ENCODE measurements at regions not wholly inside any gene's neighbourhood (a gene's known extent, or its start where the extent isn't known, plus 50 kb on each side); places are given as distances from the start of the nearest gene placed in this dataset.

DNA sequence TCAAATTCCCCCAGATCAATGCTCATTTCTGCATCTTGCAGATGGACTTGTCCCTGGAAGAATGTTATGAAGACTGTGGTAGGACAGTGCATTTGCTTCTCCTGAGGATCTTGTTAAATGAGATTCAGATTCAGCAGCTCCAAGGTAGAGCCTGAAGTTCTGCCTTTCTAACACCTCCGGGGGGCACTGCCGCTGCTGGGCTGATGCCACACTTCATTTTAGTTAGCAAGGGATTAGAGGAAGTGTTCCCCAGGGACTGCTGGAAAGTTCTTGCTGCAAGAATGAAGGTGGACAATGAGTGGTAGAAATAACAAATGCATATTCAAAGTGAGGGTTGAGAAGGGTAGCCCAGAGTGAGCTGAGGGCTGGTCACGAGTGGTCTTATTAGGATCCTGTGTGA, 434.3 kb upstream of the AKR1E2 start:
- no peak for DNase-seq (ENCODE audit: low read depth)
- H3K36me3 ChIP-seq (ENCODE audit: control insufficient read depth, insufficient read depth, low read length) = no peaks in the 10 kb centered on the region
- CTCF ChIA-PET = interaction anchor here (0.6 kb wide), 1 partner anchor 1290 kb away, joined by 3 read pairs; no protein-coding TSS in a partner anchor
- POLR2A ChIA-PET = no interaction called here
- no peak for TF ChIP-seq CTCF (IDR thresholded peaks at IDR 0.05; ENCODE audit: insufficient read depth, low read depth, low read length)
- H3K27me3 ChIP-seq (ENCODE audit: control insufficient read depth, insufficient read depth, low read length) = no peaks in the 10 kb centered on the region
- H3K4me3 ChIP-seq (ENCODE audit: low read depth, low read length) = no peak overlapping the region

DNA sequence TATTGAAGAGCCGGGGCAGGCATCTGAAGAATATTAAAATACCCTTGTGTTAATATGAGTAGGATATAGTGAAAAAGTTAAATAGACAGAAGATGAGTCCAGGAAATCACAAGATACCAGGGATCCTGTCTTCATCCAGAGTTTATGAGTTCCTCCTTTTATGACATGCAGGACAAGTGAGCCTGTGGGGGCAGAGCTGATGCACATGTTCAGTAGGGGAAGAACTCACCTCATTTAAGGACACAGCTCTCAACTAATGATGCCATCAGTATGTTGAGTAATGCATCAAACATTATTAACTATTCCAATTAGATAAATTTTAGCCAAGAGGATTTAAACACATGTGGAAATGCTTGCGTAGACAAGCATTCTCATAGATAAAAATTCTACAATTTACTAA, 435.8 kb upstream of the AKR1E2 start:
- no peak overlapping the region for H3K4me3 ChIP-seq (ENCODE audit: low read depth, low read length)
- POLR2A ChIA-PET = no interaction called here
- H3K27me3 ChIP-seq (ENCODE audit: control insufficient read depth, insufficient read depth, low read length) = no peaks in the 10 kb centered on the region
- CTCF ChIA-PET = interaction anchor here (0.6 kb wide), 1 partner anchor 247 kb away, joined by 3 read pairs; no protein-coding TSS in a partner anchor
- no peaks in the 10 kb centered on the region for H3K36me3 ChIP-seq (ENCODE audit: control insufficient read depth, insufficient read depth, low read length)
- no peak for TF ChIP-seq CTCF (IDR thresholded peaks at IDR 0.05; ENCODE audit: insufficient read depth, low read depth, low read length)
- no peak for DNase-seq (ENCODE audit: low read depth)

GRCh38 chr10:4385231-4385870, 440.7 kb upstream of the AKR1E2 start:
- POLR2A ChIA-PET = no interaction called here
- CTCF ChIA-PET = no interaction called here
- H3K36me3 ChIP-seq (ENCODE audit: control insufficient read depth, insufficient read depth, low read length) = no peaks in the 10 kb centered on the region
- no peak overlapping the region for H3K4me3 ChIP-seq (ENCODE audit: low read depth, low read length)
- no peak for DNase-seq (ENCODE audit: low read depth)
- no peaks in the 10 kb centered on the region for H3K27me3 ChIP-seq (ENCODE audit: control insufficient read depth, insufficient read depth, low read length)
- no peak for TF ChIP-seq CTCF (IDR thresholded peaks at IDR 0.05; ENCODE audit: insufficient read depth, low read depth, low read length)

GRCh38 chr10:4384245-4384644, 441.8 kb upstream of the AKR1E2 start:
- POLR2A ChIA-PET = no interaction called here
- Histone ChIP-seq H3K36me3 (ENCODE audit: control insufficient read depth, insufficient read depth, low read length) (no peaks in the 10 kb centered on the region), H3K27me3 (ENCODE audit: control insufficient read depth, insufficient read depth, low read length) (no peaks in the 10 kb centered on the region), H3K4me3 (ENCODE audit: low read depth, low read length) (no peak overlapping the region)
- no peak for TF ChIP-seq CTCF (IDR thresholded peaks at IDR 0.05; ENCODE audit: insufficient read depth, low read depth, low read length)
- no peak for DNase-seq (ENCODE audit: low read depth)
- CTCF ChIA-PET = no interaction called here

DNA sequence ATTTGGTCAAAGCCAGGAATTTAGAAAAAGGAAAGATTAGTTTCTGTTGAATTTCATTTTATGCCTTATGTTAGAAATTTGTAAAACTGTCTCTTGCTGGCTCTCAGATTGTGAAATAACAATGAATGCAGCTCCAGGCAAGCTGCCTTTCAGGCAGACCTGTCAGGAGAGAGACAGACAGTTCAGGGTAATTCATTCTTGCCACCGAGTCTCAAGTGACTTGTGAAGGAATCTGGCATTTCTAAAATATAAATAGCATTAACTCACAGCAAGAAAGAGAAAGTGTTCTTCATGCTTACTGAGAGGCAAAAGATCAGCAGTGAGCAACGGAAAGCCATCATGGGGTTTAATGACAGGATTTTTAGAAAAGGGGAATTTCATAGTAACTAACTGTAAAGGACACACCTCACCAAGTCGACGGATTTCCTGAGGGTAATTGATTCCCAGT, 442.3 kb upstream of the AKR1E2 start:
- Histone ChIP-seq H3K4me3 (ENCODE audit: low read depth, low read length) (no peak overlapping the region), H3K36me3 (ENCODE audit: control insufficient read depth, insufficient read depth, low read length) (no peaks in the 10 kb centered on the region), H3K27me3 (ENCODE audit: control insufficient read depth, insufficient read depth, low read length) (no peaks in the 10 kb centered on the region)
- no peak for TF ChIP-seq CTCF (IDR thresholded peaks at IDR 0.05; ENCODE audit: insufficient read depth, low read depth, low read length)
- POLR2A ChIA-PET = no interaction called here
- CTCF ChIA-PET = no interaction called here
- DNase-seq (ENCODE audit: low read depth) = no peak
